ENCODE measurements at regions not wholly inside any gene's neighbourhood (a gene's known extent, or its start where the extent isn't known, plus 50 kb on each side); places are given as distances from the start of the nearest gene placed in this dataset.

GRCh38 chr16:7211781-7212180 is 120.9 kb upstream of the RBFOX1 start:
- H3K27me3 Mint-ChIP-seq (ENCODE audit: insufficient read depth, low read depth, poor library complexity) = no peaks in the 10 kb centered on the region
- H3K9me3 Mint-ChIP-seq = peaks cover 76% of the 10 kb centered on the region
- Histone ChIP-seq H3K4me1 (ENCODE audit: insufficient read depth) (no peaks in the 10 kb centered on the region), H4K20me1 (replicated peaks; ENCODE audit: insufficient read depth) (no peaks in the 10 kb centered on the region), H3K79me2 (replicated peaks; ENCODE audit: insufficient read depth) (no peaks in the 10 kb centered on the region), H2AFZ (no peak overlapping the region), H3K27ac (ENCODE audit: low read depth) (no peak overlapping the region), H3F3A (replicated peaks; ENCODE audit: low read depth) (no peaks in the 10 kb centered on the region), H3K36me3 (ENCODE audit: insufficient read depth) (no peaks in the 10 kb centered on the region; the same call in 1 of the 2 replicates), H3K9me2 (ENCODE audit: insufficient read depth) (no peaks in the 10 kb centered on the region), H3K4me2 (no peak overlapping the region), H3K27me3 (ENCODE audit: insufficient read depth) (no peaks in the 10 kb centered on the region), H3K4me3 (no peak overlapping the region)
- H3K4me3 Mint-ChIP-seq = no peak overlapping the region
- TF ChIP-seq ZNF114 (CRISPR knock-in tag; IDR thresholded peaks at IDR 0.05) = no peak
- TF ChIP-seq EZH2phosphoT487 (IDR thresholded peaks at IDR 0.05; ENCODE audit: unreplicated experiment) = no peak
- TF ChIP-seq, protein P1, sequence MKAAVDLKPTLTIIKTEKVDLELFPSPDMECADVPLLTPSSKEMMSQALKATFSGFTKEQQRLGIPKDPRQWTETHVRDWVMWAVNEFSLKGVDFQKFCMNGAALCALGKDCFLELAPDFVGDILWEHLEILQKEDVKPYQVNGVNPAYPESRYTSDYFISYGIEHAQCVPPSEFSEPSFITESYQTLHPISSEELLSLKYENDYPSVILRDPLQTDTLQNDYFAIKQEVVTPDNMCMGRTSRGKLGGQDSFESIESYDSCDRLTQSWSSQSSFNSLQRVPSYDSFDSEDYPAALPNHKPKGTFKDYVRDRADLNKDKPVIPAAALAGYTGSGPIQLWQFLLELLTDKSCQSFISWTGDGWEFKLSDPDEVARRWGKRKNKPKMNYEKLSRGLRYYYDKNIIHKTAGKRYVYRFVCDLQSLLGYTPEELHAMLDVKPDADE (IDR thresholded peaks at IDR 0.05) = no peak
- no peak for TF ChIP-seq EZH2 (IDR thresholded peaks at IDR 0.05; ENCODE audit: low read depth, unreplicated experiment)
- no peak for TF ChIP-seq CREB1 (CRISPR knock-in tag; IDR thresholded peaks at IDR 0.05; ENCODE audit: low read depth)
- TF ChIP-seq ZNF331 (CRISPR knock-in tag; IDR thresholded peaks at IDR 0.05; ENCODE audit: low read depth) = no peak
- no peak for TF ChIP-seq POLR2AphosphoS5 (IDR thresholded peaks at IDR 0.05; ENCODE audit: low read depth)
- TF ChIP-seq, protein P2, sequence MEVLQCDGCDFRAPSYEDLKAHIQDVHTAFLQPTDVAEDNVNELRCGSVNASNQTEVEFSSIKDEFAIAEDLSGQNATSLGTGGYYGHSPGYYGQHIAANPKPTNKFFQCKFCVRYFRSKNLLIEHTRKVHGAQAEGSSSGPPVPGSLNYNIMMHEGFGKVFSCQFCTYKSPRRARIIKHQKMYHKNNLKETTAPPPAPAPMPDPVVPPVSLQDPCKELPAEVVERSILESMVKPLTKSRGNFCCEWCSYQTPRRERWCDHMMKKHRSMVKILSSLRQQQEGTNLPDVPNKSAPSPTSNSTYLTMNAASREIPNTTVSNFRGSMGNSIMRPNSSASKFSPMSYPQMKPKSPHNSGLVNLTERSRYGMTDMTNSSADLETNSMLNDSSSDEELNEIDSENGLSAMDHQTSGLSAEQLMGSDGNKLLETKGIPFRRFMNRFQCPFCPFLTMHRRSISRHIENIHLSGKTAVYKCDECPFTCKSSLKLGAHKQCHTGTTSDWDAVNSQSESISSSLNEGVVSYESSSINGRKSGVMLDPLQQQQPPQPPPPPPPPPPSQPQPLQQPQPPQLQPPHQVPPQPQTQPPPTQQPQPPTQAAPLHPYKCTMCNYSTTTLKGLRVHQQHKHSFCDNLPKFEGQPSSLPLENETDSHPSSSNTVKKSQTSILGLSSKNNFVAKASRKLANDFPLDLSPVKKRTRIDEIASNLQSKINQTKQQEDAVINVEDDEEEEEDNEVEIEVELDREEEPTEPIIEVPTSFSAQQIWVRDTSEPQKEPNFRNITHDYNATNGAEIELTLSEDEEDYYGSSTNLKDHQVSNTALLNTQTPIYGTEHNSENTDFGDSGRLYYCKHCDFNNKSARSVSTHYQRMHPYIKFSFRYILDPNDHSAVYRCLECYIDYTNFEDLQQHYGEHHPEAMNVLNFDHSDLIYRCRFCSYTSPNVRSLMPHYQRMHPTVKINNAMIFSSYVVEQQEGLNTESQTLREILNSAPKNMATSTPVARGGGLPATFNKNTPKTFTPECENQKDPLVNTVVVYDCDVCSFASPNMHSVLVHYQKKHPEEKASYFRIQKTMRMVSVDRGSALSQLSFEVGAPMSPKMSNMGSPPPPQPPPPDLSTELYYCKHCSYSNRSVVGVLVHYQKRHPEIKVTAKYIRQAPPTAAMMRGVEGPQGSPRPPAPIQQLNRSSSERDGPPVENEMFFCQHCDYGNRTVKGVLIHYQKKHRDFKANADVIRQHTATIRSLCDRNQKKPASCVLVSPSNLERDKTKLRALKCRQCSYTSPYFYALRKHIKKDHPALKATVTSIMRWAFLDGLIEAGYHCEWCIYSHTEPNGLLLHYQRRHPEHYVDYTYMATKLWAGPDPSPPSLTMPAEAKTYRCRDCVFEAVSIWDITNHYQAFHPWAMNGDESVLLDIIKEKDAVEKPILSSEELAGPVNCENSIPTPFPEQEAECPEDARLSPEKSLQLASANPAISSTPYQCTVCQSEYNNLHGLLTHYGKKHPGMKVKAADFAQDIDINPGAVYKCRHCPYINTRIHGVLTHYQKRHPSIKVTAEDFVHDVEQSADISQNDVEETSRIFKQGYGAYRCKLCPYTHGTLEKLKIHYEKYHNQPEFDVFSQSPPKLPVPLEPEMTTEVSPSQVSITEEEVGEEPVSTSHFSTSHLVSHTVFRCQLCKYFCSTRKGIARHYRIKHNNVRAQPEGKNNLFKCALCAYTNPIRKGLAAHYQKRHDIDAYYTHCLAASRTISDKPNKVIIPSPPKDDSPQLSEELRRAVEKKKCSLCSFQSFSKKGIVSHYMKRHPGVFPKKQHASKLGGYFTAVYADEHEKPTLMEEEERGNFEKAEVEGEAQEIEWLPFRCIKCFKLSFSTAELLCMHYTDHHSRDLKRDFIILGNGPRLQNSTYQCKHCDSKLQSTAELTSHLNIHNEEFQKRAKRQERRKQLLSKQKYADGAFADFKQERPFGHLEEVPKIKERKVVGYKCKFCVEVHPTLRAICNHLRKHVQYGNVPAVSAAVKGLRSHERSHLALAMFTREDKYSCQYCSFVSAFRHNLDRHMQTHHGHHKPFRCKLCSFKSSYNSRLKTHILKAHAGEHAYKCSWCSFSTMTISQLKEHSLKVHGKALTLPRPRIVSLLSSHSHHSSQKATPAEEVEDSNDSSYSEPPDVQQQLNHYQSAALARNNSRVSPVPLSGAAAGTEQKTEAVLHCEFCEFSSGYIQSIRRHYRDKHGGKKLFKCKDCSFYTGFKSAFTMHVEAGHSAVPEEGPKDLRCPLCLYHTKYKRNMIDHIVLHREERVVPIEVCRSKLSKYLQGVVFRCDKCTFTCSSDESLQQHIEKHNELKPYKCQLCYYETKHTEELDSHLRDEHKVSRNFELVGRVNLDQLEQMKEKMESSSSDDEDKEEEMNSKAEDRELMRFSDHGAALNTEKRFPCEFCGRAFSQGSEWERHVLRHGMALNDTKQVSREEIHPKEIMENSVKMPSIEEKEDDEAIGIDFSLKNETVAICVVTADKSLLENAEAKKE (CRISPR knock-in tag; IDR thresholded peaks at IDR 0.05) = no peak
- no peak for TF ChIP-seq STAT1 (IDR thresholded peaks at IDR 0.05; ENCODE audit: unreplicated experiment)
- ATAC-seq (no peak), DNase-seq (ENCODE audit: low spot score) (no peak)
- peaks cover 10% of the 10 kb centered on the region for H3K4me1 Mint-ChIP-seq
- H3K36me3 Mint-ChIP-seq (ENCODE audit: low read depth) = peaks cover 4% of the 10 kb centered on the region; the same call in 1 of the 3 replicates
- H3K27ac Mint-ChIP-seq = no peak overlapping the region
